Caco-2 (cell line): ENCODE measurements at regions not wholly inside any gene's neighbourhood (a gene's known extent, or its start where the extent isn't known, plus 50 kb on each side); places are given as distances from the start of the nearest gene placed in this dataset.

ENCODE experiments used
- BruUV-seq: library from RNA; stranded (reverse); fragments of 400-500 nt; replicated peaks from 2 replicates; lab custom pipeline; 2021; lab: Mats Ljungman, UMichigan
- CTCF ChIA-PET: fragments of 300-600 bp; sonication (Branson Sonifier 250); formaldehyde crosslinking; loops from one replicate; lab custom pipeline; 2022; ENCODE audit warnings: antibody characterized with exemption; lab: Charles Lee
- POLR2A ChIA-PET: fragments of 300-600 bp; sonication (Branson Sonifier 250); formaldehyde crosslinking; loops from one replicate; lab custom pipeline; 2022; ENCODE audit warnings: antibody characterized with exemption; lab: Charles Lee
- DNase-seq, 2 experiments: peaks; one replicate each; pipeline versions ENCODE4 v3.0.0 to v3.0.0-alpha.2; 2020 to 2022
- H3K27me3 ChIP-seq: replicated peaks from 2 replicates; pipeline ENCODE4 v1.6.0; 2011; ENCODE audit warnings: low read length; ENCODE audit not compliant: control insufficient read depth, insufficient read depth
- H3K36me3 ChIP-seq: 2 replicates; pipeline ENCODE4 v1.5.1; 2011; ENCODE audit warnings: low read length; ENCODE audit not compliant: control insufficient read depth, insufficient read depth
- H3K4me1 ChIP-seq: fragments of 250-450 bp; sonication (Bioruptor Pico); 2 replicates; pipeline ENCODE4 v1.5.1; 2020; ENCODE audit warnings: mild to moderate bottlenecking
- H3K4me3 ChIP-seq: 2 replicates; pipeline ENCODE4 v1.5.1; 2011; ENCODE audit warnings: low read depth, mild to moderate bottlenecking, control low read depth, low read length
- H3K9me3 ChIP-seq: fragments of 250-450 bp; sonication (Bioruptor Pico); 2 replicates; pipeline ENCODE4 v1.5.1; 2020; ENCODE audit warnings: mild to moderate bottlenecking, moderate library complexity
- H3K27ac Mint-ChIP-seq: one replicate; pipeline ENCODE4 v1.8.0; 2022; ENCODE audit warnings: mixed read lengths; ENCODE audit not compliant: unreplicated experiment
- H3K27me3 Mint-ChIP-seq: one replicate; pipeline ENCODE4 v1.8.0; 2022; ENCODE audit warnings: mixed read lengths; ENCODE audit not compliant: insufficient read depth, unreplicated experiment
- H3K36me3 Mint-ChIP-seq: one replicate; pipeline ENCODE4 v1.8.0; 2022; ENCODE audit warnings: mild to moderate bottlenecking, mixed read lengths; ENCODE audit not compliant: insufficient read depth, unreplicated experiment
- H3K4me1 Mint-ChIP-seq: one replicate; pipeline ENCODE4 v1.8.0; 2022; ENCODE audit warnings: low read depth, mixed read lengths; ENCODE audit not compliant: unreplicated experiment
- H3K4me3 Mint-ChIP-seq: one replicate; pipeline ENCODE4 v1.8.0; 2022; ENCODE audit warnings: mild to moderate bottlenecking, moderate library complexity, mixed read lengths; ENCODE audit not compliant: unreplicated experiment
- H3K9me3 Mint-ChIP-seq: one replicate; pipeline ENCODE4 v1.8.0; 2022; ENCODE audit warnings: mixed read lengths; ENCODE audit not compliant: unreplicated experiment
- intact Hi-C: fragments of 100-400 bp; cut with micrococcal nuclease; formaldehyde crosslinking; loops from one replicate; pipeline ENCODE4 v1.10.0; 2022; ENCODE audit not compliant: unreplicated experiment
- TF ChIP-seq, protein P1 (sequence below), 2 experiments: fragments of 200-600 bp in 1 of 2; IDR thresholded peaks; 1 replicate in 1 of 2; 2 replicates in 1 of 2; pipeline versions ENCODE4 v1.5.1 to v1.8.0; 2011 to 2022; ENCODE audit warnings: antibody characterized with exemption in 1 of 2, control low read depth in 1 of 2, inconsistent platforms in 1 of 2, low read depth in 1 of 2, low read length in 1 of 2, mild to moderate bottlenecking in 1 of 2, moderate library complexity in 1 of 2; ENCODE audit not compliant: insufficient read depth in 1 of 2, severe bottlenecking in 1 of 2, unreplicated experiment in 1 of 2

DNA sequence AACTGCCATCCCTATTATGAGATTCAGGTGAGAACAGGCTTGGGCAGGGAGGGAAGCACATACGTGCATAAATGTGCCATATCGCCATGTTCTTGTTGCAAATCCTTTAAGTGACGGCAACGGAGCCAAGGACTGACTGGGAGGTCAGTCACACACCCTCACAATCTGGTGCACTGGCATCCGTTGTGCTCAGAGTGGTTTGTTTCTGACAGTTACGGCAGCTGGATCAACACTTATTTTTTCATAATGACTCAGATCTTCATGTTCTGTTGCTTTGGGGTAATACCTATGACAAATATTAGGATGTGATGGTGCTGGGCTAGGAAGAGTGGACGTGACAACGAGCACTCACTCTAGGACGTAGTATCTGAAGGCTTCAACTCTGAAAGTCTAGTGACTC lies 56.2 kb upstream of the PREP start:
- intact Hi-C loops = no loop called here

DNA sequence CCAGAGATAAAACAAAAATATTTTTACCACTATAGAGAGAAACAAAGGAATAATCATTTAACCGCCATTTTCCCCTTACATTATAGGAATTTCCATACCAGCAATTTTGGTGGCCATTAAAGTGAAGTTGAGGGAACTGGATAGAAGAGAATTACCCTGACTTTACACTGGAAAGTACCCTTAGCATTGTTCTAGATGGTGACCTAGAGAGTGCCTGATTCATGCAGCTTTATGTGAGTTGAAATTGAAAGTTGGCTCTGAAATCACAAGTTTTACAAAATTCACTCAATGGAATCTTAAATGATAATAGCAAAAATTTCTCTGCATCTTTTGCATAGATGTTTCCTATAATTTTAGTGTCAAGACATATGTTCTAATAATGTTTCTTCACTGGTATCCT lies 55.7 kb upstream of the PREP start:
- Histone ChIP-seq H3K4me1 (no peaks in the 10 kb centered on the region), H3K27me3 (no peaks in the 10 kb centered on the region), H3K36me3 (no peaks in the 10 kb centered on the region), H3K9me3 (no peaks in the 10 kb centered on the region), H3K4me3 (no peak overlapping the region)
- no peaks in the 10 kb centered on the region for H3K36me3 Mint-ChIP-seq
- H3K9me3 Mint-ChIP-seq = peaks cover 9% of the 10 kb centered on the region
- H3K27me3 Mint-ChIP-seq = no peaks in the 10 kb centered on the region
- CTCF ChIA-PET = interaction anchor here (0.7 kb wide), 1 partner anchor 31 kb away, joined by 4 read pairs; no protein-coding TSS in a partner anchor
- intact Hi-C loops = no loop called here
- no peaks in the 10 kb centered on the region for H3K4me1 Mint-ChIP-seq
- POLR2A ChIA-PET = no interaction called here
- no peak for DNase-seq
- no peak overlapping the region for H3K4me3 Mint-ChIP-seq
- BruUV-seq = no TSS peak
- no peak overlapping the region for H3K27ac Mint-ChIP-seq
- TF ChIP-seq, protein P1, sequence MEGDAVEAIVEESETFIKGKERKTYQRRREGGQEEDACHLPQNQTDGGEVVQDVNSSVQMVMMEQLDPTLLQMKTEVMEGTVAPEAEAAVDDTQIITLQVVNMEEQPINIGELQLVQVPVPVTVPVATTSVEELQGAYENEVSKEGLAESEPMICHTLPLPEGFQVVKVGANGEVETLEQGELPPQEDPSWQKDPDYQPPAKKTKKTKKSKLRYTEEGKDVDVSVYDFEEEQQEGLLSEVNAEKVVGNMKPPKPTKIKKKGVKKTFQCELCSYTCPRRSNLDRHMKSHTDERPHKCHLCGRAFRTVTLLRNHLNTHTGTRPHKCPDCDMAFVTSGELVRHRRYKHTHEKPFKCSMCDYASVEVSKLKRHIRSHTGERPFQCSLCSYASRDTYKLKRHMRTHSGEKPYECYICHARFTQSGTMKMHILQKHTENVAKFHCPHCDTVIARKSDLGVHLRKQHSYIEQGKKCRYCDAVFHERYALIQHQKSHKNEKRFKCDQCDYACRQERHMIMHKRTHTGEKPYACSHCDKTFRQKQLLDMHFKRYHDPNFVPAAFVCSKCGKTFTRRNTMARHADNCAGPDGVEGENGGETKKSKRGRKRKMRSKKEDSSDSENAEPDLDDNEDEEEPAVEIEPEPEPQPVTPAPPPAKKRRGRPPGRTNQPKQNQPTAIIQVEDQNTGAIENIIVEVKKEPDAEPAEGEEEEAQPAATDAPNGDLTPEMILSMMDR (IDR thresholded peaks at IDR 0.05; ENCODE audit: insufficient read depth in 1 of 2, low read depth in 1 of 2, low read length in 1 of 2, severe bottlenecking in 1 of 2, unreplicated experiment in 1 of 2) = no peak

More for the DNA sequence above, 56.2 kb upstream of the PREP start:
- H3K4me1 ChIP-seq = no peaks in the 10 kb centered on the region
- H3K27me3 ChIP-seq = no peaks in the 10 kb centered on the region
- Mint-ChIP-seq H3K27me3 (no peaks in the 10 kb centered on the region), H3K4me1 (no peaks in the 10 kb centered on the region), H3K27ac (no peak overlapping the region), H3K36me3 (no peaks in the 10 kb centered on the region), H3K4me3 (no peak overlapping the region), H3K9me3 (peaks cover 12% of the 10 kb centered on the region)
- ChIA-PET POLR2A (no interaction called here), CTCF (no interaction called here)
- no peaks in the 10 kb centered on the region for H3K9me3 ChIP-seq
- TF ChIP-seq, protein P1 (IDR thresholded peaks at IDR 0.05; ENCODE audit: insufficient read depth in 1 of 2, low read depth in 1 of 2, low read length in 1 of 2, severe bottlenecking in 1 of 2, unreplicated experiment in 1 of 2) = no peak
- H3K36me3 ChIP-seq = no peaks in the 10 kb centered on the region
- no peak for DNase-seq
- H3K4me3 ChIP-seq = no peak overlapping the region
- no TSS peak for BruUV-seq

DNA sequence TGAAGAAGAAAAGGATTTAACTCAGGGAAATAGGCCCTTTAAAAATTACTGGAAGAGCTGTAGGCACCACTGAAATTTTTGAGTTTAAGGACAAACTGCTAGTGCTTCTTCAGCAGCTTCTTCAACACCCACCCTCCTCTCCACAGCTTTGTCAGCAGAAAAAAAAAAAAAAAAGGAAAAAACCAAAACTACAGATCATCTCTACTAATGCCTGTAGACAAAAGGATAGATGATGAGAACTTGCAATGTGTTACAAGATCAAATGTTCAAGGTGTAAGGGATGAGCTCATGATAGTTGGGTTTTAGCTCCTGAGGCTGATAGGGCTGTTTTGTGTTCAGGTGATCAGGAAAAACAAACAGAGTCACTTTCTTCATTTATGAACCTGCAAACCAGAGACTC lies 55.2 kb upstream of the PREP start:
- no TSS peak for BruUV-seq
- Mint-ChIP-seq H3K27ac (no peak overlapping the region), H3K27me3 (no peaks in the 10 kb centered on the region), H3K9me3 (peaks cover 9% of the 10 kb centered on the region), H3K4me3 (no peak overlapping the region), H3K4me1 (no peaks in the 10 kb centered on the region), H3K36me3 (no peaks in the 10 kb centered on the region)
- DNase-seq = no peak
- TF ChIP-seq, protein P1 (IDR thresholded peaks at IDR 0.05; ENCODE audit: insufficient read depth in 1 of 2, low read depth in 1 of 2, low read length in 1 of 2, severe bottlenecking in 1 of 2, unreplicated experiment in 1 of 2) = no peak
- H3K9me3 ChIP-seq = no peaks in the 10 kb centered on the region
- ChIA-PET CTCF (interaction anchor here (0.7 kb wide), 1 partner anchor 30 kb away, joined by 4 read pairs; no protein-coding TSS in a partner anchor), POLR2A (no interaction called here)
- H3K36me3 ChIP-seq = no peaks in the 10 kb centered on the region
- H3K27me3 ChIP-seq = no peaks in the 10 kb centered on the region
- no peaks in the 10 kb centered on the region for H3K4me1 ChIP-seq
- no peak overlapping the region for H3K4me3 ChIP-seq
- intact Hi-C loops = no loop called here
